ENCODE measurements at regions not wholly inside any gene's neighbourhood (a gene's known extent, or its start where the extent isn't known, plus 50 kb on each side); places are given as distances from the start of the nearest gene placed in this dataset.
"Not testable (repeated sequence)": the region's sequence is repeated elsewhere in the genome, so short reads cannot be mapped to it uniquely, and the experiment has no call there.

DNA sequence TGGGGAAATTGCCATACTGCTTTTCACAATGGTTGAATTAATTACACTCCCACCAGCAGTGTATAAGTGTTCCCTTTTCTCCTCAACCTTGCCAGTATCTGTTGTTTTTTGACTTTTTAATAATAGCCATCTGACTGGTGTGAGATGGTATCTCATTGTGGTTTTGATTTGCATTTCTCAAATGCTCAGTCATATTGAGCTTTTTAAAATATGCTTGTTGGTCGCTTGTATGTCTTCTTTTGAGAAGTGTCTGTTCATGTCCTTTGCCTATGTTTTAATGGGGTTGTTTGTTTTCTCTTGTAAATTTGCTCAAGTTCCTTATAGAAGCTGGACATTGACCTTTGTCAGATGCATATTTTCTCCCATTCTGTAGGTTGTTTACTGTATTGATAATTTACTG is 75.4 kb upstream of the ARX start:
- TF ChIP-seq, protein P1, sequence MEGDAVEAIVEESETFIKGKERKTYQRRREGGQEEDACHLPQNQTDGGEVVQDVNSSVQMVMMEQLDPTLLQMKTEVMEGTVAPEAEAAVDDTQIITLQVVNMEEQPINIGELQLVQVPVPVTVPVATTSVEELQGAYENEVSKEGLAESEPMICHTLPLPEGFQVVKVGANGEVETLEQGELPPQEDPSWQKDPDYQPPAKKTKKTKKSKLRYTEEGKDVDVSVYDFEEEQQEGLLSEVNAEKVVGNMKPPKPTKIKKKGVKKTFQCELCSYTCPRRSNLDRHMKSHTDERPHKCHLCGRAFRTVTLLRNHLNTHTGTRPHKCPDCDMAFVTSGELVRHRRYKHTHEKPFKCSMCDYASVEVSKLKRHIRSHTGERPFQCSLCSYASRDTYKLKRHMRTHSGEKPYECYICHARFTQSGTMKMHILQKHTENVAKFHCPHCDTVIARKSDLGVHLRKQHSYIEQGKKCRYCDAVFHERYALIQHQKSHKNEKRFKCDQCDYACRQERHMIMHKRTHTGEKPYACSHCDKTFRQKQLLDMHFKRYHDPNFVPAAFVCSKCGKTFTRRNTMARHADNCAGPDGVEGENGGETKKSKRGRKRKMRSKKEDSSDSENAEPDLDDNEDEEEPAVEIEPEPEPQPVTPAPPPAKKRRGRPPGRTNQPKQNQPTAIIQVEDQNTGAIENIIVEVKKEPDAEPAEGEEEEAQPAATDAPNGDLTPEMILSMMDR (IDR thresholded peaks at IDR 0.05), result not testable (repeated sequence)
- not testable (repeated sequence) for TF ChIP-seq POLR2A (IDR thresholded peaks at IDR 0.05)
